K562 (cell line): ENCODE measurements at regions not wholly inside any gene's neighbourhood (a gene's known extent, or its start where the extent isn't known, plus 50 kb on each side); places are given as distances from the start of the nearest gene placed in this dataset.

Experiments used
- ATAC-seq: fragments of 200-7000 bp; cut with Tn5 transposase; 3 replicates; pipeline ENCODE4 v1.9.1; 2020; ENCODE audit warnings: moderate library complexity
- BruUV-seq: library from RNA; stranded (reverse); fragments of 400-500 nt; replicated peaks from 2 replicates; lab custom pipeline; 2021; lab: Mats Ljungman, UMichigan
- CTCF ChIA-PET: fragments of 300-600 bp; formaldehyde crosslinking; extraction: SDS; loops from one replicate; lab custom pipeline; 2021; ENCODE audit warnings: low intra/inter-chr PET ratio; lab: Yijun Ruan, JAX
- POLR2A ChIA-PET: fragments of 300-600, 350-650 bp; sonication (Branson Sonifier 250); formaldehyde crosslinking; extraction: SDS; loops from one replicate; lab custom pipeline; 2021; ENCODE audit warnings: antibody characterized with exemption, inconsistent platforms; lab: Yijun Ruan, JAX
- DNase-seq, 4 experiments: peaks; one replicate each; pipeline versions ENCODE4 v3.0.0 to v3.0.0-alpha.2; 2011 to 2018; ENCODE audit warnings: low spot score in 3 of 4, mixed read lengths in 3 of 4; ENCODE audit errors: extremely low read depth in 1 of 4
- FAIRE-seq: peaks from 2 replicates; lab custom pipeline; 2011; peaks lifted over from hg19 to GRCh38; lab: Jason Lieb, UNC
- H2AFZ ChIP-seq: 2 replicates; pipeline ENCODE4 v1.6.0; 2011; ENCODE audit warnings: low read depth, low read length, control low read depth, inconsistent platforms
- H3K27ac ChIP-seq: fragments of 200-600 bp; 3 replicates; pipeline ENCODE4 v1.8.0; 2011; ENCODE audit warnings: low read depth, mild to moderate bottlenecking, control low read depth, inconsistent platforms, low read length, moderate library complexity, mixed read lengths; ENCODE audit errors: extremely low read depth
- H3K27me3 ChIP-seq, 2 experiments: fragments of 300-600 bp in 1 of 2; 2 replicates in 1 of 2; 3 replicates in 1 of 2; pipeline versions ENCODE4 v1.6.0 to v1.8.0; 2011; ENCODE audit warnings: inconsistent platforms in 2 of 2, low read length in 2 of 2, mild to moderate bottlenecking in 1 of 2, mixed read lengths in 1 of 2, moderate library complexity in 1 of 2; ENCODE audit not compliant: control insufficient read depth in 2 of 2, insufficient read depth in 2 of 2
- H3K36me3 ChIP-seq: fragments of 300-600 bp; 3 replicates; pipeline ENCODE4 v1.8.0; 2011; ENCODE audit warnings: mild to moderate bottlenecking, low read length, inconsistent platforms; ENCODE audit not compliant: control insufficient read depth, insufficient read depth
- H3K4me1 ChIP-seq, 2 experiments: fragments of 200-600 bp in 1 of 2; replicated peaks in 1 of 2; 2 replicates in 1 of 2; 3 replicates in 1 of 2; pipeline versions ENCODE4 v1.5.1 to v1.8.0; 2011; ENCODE audit warnings: inconsistent platforms in 2 of 2, low read length in 2 of 2, mild to moderate bottlenecking in 1 of 2, mixed read lengths in 1 of 2, moderate library complexity in 1 of 2; ENCODE audit not compliant: control insufficient read depth in 2 of 2, insufficient read depth in 2 of 2
- H3K4me2 ChIP-seq: 2 replicates; pipeline ENCODE4 v1.6.1; 2011; ENCODE audit warnings: low read length, control low read depth, inconsistent platforms, mixed read lengths; ENCODE audit not compliant: insufficient read depth
- H3K4me3 ChIP-seq: fragments of 200-600 bp; sonication (generic), shearing (Covaris generic); 2 replicates; pipeline ENCODE4 v1.5.1; 2016; ENCODE audit warnings: control low read depth, inconsistent platforms
- H3K79me2 ChIP-seq: fragments of 200-600 bp; 3 replicates; pipeline ENCODE4 v1.8.0; 2011; ENCODE audit warnings: low read length, inconsistent platforms; ENCODE audit not compliant: control insufficient read depth, insufficient read depth
- H3K9ac ChIP-seq, 2 experiments: 2 replicates each; pipeline versions ENCODE4 v1.6.0 to v1.6.1; 2011; ENCODE audit warnings: low read depth in 2 of 2, low read length in 2 of 2, control low read depth in 1 of 2, inconsistent platforms in 1 of 2, mild to moderate bottlenecking in 1 of 2, mixed read lengths in 1 of 2; ENCODE audit not compliant: insufficient read depth in 1 of 2
- H3K9me1 ChIP-seq: one replicate; pipeline ENCODE4 v1.6.0; 2011; ENCODE audit warnings: inconsistent platforms, mild to moderate bottlenecking, low read length, moderate library complexity; ENCODE audit not compliant: control insufficient read depth, insufficient read depth
- H3K9me3 ChIP-seq: replicated peaks from 2 replicates; pipeline ENCODE4 v1.5.1; 2011; ENCODE audit warnings: low read depth, low read length, inconsistent platforms; ENCODE audit not compliant: control insufficient read depth, insufficient read depth
- H4K20me1 ChIP-seq: replicated peaks from 2 replicates; pipeline ENCODE4 v1.6.1; 2011; ENCODE audit warnings: low read length, inconsistent platforms, mixed read lengths; ENCODE audit not compliant: control insufficient read depth, insufficient read depth
- BCOR ChIP-seq: fragments of 450-650 bp; IDR thresholded peaks from 2 replicates; pipeline ENCODE4 v1.6.1; 2016
- BRF1 ChIP-seq: IDR thresholded peaks from 3 replicates; pipeline ENCODE4 v1.6.1; 2011; ENCODE audit warnings: borderline replicate concordance, mild to moderate bottlenecking; ENCODE audit not compliant: insufficient read length; ENCODE audit errors: extremely low read depth
- FOSL1 ChIP-seq: fragments of 200-800 bp; sonication (Bioruptor generic); conservative IDR thresholded peaks from 2 replicates; pipeline ENCODE4 v1.6.1; 2016; ENCODE audit warnings: missing genetic modification characterization, missing compliant biosample characterization
- GTF2A2 ChIP-seq: IDR thresholded peaks from 2 replicates; pipeline ENCODE4 v1.6.1; 2016; ENCODE audit warnings: mild to moderate bottlenecking, missing genetic modification characterization, missing compliant biosample characterization
- NFATC3 ChIP-seq: fragments of 450-650 bp; IDR thresholded peaks from 2 replicates; pipeline ENCODE4 v1.6.1; 2017; ENCODE audit warnings: mild to moderate bottlenecking
- POLR2B ChIP-seq: fragments of 450-650 bp; IDR thresholded peaks from 2 replicates; pipeline ENCODE4 v1.6.1; 2018; ENCODE audit warnings: low read depth; ENCODE audit not compliant: partially characterized antibody
- RBM25 ChIP-seq: fragments of 200-400 bp; formaldehyde crosslinking; IDR thresholded peaks from 2 replicates; pipeline ENCODE4 v1.6.1; 2018; ENCODE audit warnings: low read length, low read depth, moderate library complexity; ENCODE audit not compliant: severe bottlenecking
- RHOXF2B ChIP-seq: fragments of 250-450 bp; sonication (Bioruptor Pico); conservative IDR thresholded peaks from 2 replicates; pipeline ENCODE4 v1.5.1; 2021
- YY1 ChIP-seq, 3 experiments: IDR thresholded peaks; 2 replicates each; pipeline ENCODE4 v1.6.1; 2011; ENCODE audit warnings: low read length in 2 of 3, mild to moderate bottlenecking in 2 of 3, moderate library complexity in 2 of 3, borderline replicate concordance in 1 of 3, control low read depth in 1 of 3, low read depth in 1 of 3; ENCODE audit not compliant: insufficient read depth in 3 of 3, insufficient replicate concordance in 2 of 3, control insufficient read depth in 1 of 3, insufficient read length in 1 of 3; ENCODE audit errors: extremely low read depth in 1 of 3
- ZNF165 ChIP-seq: fragments of 250-450 bp; sonication (Bioruptor Pico); IDR thresholded peaks from 2 replicates; pipeline ENCODE4 v1.4.0; 2020; ENCODE audit warnings: borderline replicate concordance
- WGBS: fragments of 100-300 bp; shearing (Covaris generic); methylation state at CpG from one replicate; pipeline ENCODE4 v1.1.6; 2016; ENCODE audit warnings: low coverage, mixed read lengths; ENCODE audit not compliant: insufficient coverage; ENCODE audit errors: missing lambda C conversion rate; 5-methylcytosine and 5-hydroxymethylcytosine counted together
- in situ Hi-C: fragments of 300-500 bp; cut with MboI; formaldehyde crosslinking; loops from 4 replicates; pipeline ENCODE4 v1.15.0; 2018; ENCODE audit warnings: inconsistent platforms, mixed read lengths
- intact Hi-C: fragments of 100-400 bp; cut with micrococcal nuclease; formaldehyde crosslinking; loops from 2 replicates; pipeline ENCODE4 v1.14.2; 2022
- TF ChIP-seq, protein P1 (sequence below): fragments of 450-650 bp; formaldehyde crosslinking; IDR thresholded peaks from 2 replicates; pipeline ENCODE4 v1.4.0; 2022; ENCODE audit warnings: mild to moderate bottlenecking, moderate library complexity
- TF ChIP-seq, protein P2 (sequence below): fragments of 450-650 bp; IDR thresholded peaks from 2 replicates; pipeline ENCODE4 v1.7.0; 2016; ENCODE audit warnings: borderline replicate concordance

DNA sequence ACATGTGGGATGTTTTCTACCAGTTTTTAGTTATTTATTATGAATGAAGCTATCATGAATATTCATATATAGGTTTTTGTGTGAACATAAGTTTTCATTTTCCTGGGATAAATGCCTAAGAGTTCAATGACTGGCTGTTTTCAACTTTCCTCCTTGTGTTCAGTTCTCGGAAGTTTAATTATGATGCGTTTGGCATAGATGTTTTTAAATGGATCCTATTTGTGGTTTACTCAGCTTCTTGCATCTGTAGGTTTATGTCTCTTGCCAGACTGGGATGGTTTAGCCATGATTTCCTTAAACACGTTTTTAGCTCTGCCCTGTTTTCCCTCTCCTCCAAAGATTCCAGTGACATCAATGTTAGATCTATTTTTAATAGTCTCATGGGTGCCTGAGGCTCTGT lies 411.1 kb upstream of the CDH4 start:
- FAIRE-seq (no peak), DNase-seq (no peak)
- H3K9me3 ChIP-seq, result no peaks in the 10 kb centered on the region

More for the DNA sequence above, 411.1 kb upstream of the CDH4 start:
- no peak for ATAC-seq
- H3K27me3 ChIP-seq, result no peaks in the 10 kb centered on the region
- no peaks in the 10 kb centered on the region for H3K4me1 ChIP-seq
- no peaks in the 10 kb centered on the region for H3K36me3 ChIP-seq
- intact Hi-C loops, result no loop called here
- 2% methylated on average over 3 of the region's 3 CpGs for WGBS
- no peak overlapping the region for H3K9ac ChIP-seq
- H3K4me2 ChIP-seq, result no peak overlapping the region
- ChIA-PET CTCF (no interaction called here), POLR2A (no interaction called here)
- H4K20me1 ChIP-seq, result no peaks in the 10 kb centered on the region
- no peak for TF ChIP-seq NFATC3
- TF ChIP-seq ZNF165 (CRISPR knock-in tag), result no peak
- no peak for TF ChIP-seq POLR2B
- TF ChIP-seq BRF1, result no peak
- TF ChIP-seq RBM25, result no peak
- TF ChIP-seq RHOXF2B, result no peak
- no peak for TF ChIP-seq GTF2A2 (tag)
- TF ChIP-seq, protein P1, sequence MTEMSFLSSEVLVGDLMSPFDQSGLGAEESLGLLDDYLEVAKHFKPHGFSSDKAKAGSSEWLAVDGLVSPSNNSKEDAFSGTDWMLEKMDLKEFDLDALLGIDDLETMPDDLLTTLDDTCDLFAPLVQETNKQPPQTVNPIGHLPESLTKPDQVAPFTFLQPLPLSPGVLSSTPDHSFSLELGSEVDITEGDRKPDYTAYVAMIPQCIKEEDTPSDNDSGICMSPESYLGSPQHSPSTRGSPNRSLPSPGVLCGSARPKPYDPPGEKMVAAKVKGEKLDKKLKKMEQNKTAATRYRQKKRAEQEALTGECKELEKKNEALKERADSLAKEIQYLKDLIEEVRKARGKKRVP (CRISPR knock-in tag), result no peak
- TF ChIP-seq, protein P2, sequence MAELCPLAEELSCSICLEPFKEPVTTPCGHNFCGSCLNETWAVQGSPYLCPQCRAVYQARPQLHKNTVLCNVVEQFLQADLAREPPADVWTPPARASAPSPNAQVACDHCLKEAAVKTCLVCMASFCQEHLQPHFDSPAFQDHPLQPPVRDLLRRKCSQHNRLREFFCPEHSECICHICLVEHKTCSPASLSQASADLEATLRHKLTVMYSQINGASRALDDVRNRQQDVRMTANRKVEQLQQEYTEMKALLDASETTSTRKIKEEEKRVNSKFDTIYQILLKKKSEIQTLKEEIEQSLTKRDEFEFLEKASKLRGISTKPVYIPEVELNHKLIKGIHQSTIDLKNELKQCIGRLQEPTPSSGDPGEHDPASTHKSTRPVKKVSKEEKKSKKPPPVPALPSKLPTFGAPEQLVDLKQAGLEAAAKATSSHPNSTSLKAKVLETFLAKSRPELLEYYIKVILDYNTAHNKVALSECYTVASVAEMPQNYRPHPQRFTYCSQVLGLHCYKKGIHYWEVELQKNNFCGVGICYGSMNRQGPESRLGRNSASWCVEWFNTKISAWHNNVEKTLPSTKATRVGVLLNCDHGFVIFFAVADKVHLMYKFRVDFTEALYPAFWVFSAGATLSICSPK, result no peak
- no peak for TF ChIP-seq YY1 (IDR thresholded peaks at IDR 0.05; ENCODE audit: borderline replicate concordance in 1 of 3, control insufficient read depth in 1 of 3, extremely low read depth in 1 of 3, insufficient read depth in 3 of 3, insufficient read length in 1 of 3, insufficient replicate concordance in 2 of 3, low read depth in 1 of 3, low read length in 2 of 3)
- no peak for TF ChIP-seq FOSL1
- TF ChIP-seq BCOR, result no peak
- H3K4me3 ChIP-seq, result no peak overlapping the region
- H3K9me1 ChIP-seq, result no peaks in the 10 kb centered on the region
- H3K79me2 ChIP-seq, result no peaks in the 10 kb centered on the region
- no peak overlapping the region for H2AFZ ChIP-seq
- BruUV-seq, result no TSS peak
- in situ Hi-C loops, result no loop called here
- H3K27ac ChIP-seq, result no peak overlapping the region
